GM19023 (cell line): ENCODE measurements at regions not wholly inside any gene's neighbourhood (a gene's known extent, or its start where the extent isn't known, plus 50 kb on each side); places are given as distances from the start of the nearest gene placed in this dataset.

Experiments used
- ATAC-seq: cut with Tn5 transposase; IDR thresholded peaks from one replicate; pipeline ENCODE4 v1.9.1; 2021; ENCODE audit warnings: mild to moderate bottlenecking, moderate library complexity; ENCODE audit not compliant: unreplicated experiment

- ATAC-seq, result no peak
Observed at GRCh38 chr7:34269084-34269483, 363.7 kb downstream of the BMPER start.

- ATAC-seq, result no peak
Observed at GRCh38 chr7:34275624-34276023, 370.3 kb downstream of the BMPER start.

- peak; percentile 62 for ATAC-seq
Observed at GRCh38 chr7:34277016-34277802, 371.9 kb downstream of the BMPER start.

- ATAC-seq, result no peak
Observed at GRCh38 chr7:34277803-34278199, 372.5 kb downstream of the BMPER start.

GRCh38 chr7:34281260-34281659, 375.9 kb downstream of the BMPER start:
- no peak for ATAC-seq

GRCh38 chr7:34282271-34282670, 375.7 kb upstream of the NPSR1 start:
- no peak for ATAC-seq

- ATAC-seq, result no peak
Observed at GRCh38 chr7:34296663-34297062, 361.4 kb upstream of the NPSR1 start.

GRCh38 chr7:34298492-34299013, 359.5 kb upstream of the NPSR1 start:
- ATAC-seq, result no peak

- no peak for ATAC-seq
Observed at GRCh38 chr7:34299066-34299465, 359.0 kb upstream of the NPSR1 start.

- ATAC-seq, result no peak
Observed at GRCh38 chr7:34307540-34307939, 350.5 kb upstream of the NPSR1 start.

GRCh38 chr7:34308595-34308994, 349.4 kb upstream of the NPSR1 start:
- no peak for ATAC-seq

GRCh38 chr7:34309116-34309515, 348.9 kb upstream of the NPSR1 start:
- no peak for ATAC-seq

GRCh38 chr7:34309584-34309983, 348.4 kb upstream of the NPSR1 start:
- ATAC-seq, result no peak

GRCh38 chr7:34311591-34311990, 346.4 kb upstream of the NPSR1 start:
- ATAC-seq, result no peak

GRCh38 chr7:34312624-34313023, 345.4 kb upstream of the NPSR1 start:
- no peak for ATAC-seq

- ATAC-seq, result no peak
Observed at GRCh38 chr7:34313289-34313688, 344.7 kb upstream of the NPSR1 start.

GRCh38 chr7:34315032-34315431, 343.0 kb upstream of the NPSR1 start:
- ATAC-seq, result no peak

GRCh38 chr7:34317039-34317438, 341.0 kb upstream of the NPSR1 start:
- ATAC-seq, result no peak

- no peak for ATAC-seq
Observed at GRCh38 chr7:34320412-34320811, 337.6 kb upstream of the NPSR1 start.

GRCh38 chr7:34320926-34321661, 336.9 kb upstream of the NPSR1 start:
- peak; percentile 91 for ATAC-seq

- ATAC-seq, result no peak
Observed at GRCh38 chr7:34322841-34323240, 335.2 kb upstream of the NPSR1 start.

GRCh38 chr7:34327681-34328080, 330.3 kb upstream of the NPSR1 start:
- no peak for ATAC-seq
